ENCODE measurements at regions not wholly inside any gene's neighbourhood (a gene's known extent, or its start where the extent isn't known, plus 50 kb on each side); places are given as distances from the start of the nearest gene placed in this dataset.

GRCh38 chr20:10853176-10853575, 179.4 kb upstream of the JAG1 start:
- TF ChIP-seq, protein P1, sequence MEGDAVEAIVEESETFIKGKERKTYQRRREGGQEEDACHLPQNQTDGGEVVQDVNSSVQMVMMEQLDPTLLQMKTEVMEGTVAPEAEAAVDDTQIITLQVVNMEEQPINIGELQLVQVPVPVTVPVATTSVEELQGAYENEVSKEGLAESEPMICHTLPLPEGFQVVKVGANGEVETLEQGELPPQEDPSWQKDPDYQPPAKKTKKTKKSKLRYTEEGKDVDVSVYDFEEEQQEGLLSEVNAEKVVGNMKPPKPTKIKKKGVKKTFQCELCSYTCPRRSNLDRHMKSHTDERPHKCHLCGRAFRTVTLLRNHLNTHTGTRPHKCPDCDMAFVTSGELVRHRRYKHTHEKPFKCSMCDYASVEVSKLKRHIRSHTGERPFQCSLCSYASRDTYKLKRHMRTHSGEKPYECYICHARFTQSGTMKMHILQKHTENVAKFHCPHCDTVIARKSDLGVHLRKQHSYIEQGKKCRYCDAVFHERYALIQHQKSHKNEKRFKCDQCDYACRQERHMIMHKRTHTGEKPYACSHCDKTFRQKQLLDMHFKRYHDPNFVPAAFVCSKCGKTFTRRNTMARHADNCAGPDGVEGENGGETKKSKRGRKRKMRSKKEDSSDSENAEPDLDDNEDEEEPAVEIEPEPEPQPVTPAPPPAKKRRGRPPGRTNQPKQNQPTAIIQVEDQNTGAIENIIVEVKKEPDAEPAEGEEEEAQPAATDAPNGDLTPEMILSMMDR (IDR thresholded peaks at IDR 0.05; ENCODE audit: insufficient read depth, low read length, poor library complexity, severe bottlenecking), result no peak
- no peaks in the 10 kb centered on the region for H3K36me3 ChIP-seq (ENCODE audit: control insufficient read depth, insufficient read depth, low read length)
- H3K4me3 ChIP-seq (ENCODE audit: low read depth, low read length), result no peak overlapping the region
- H3K27me3 ChIP-seq (ENCODE audit: control insufficient read depth, insufficient read depth, low read length), result no peaks in the 10 kb centered on the region
- no peak for DNase-seq (ENCODE audit: low read depth)

DNA sequence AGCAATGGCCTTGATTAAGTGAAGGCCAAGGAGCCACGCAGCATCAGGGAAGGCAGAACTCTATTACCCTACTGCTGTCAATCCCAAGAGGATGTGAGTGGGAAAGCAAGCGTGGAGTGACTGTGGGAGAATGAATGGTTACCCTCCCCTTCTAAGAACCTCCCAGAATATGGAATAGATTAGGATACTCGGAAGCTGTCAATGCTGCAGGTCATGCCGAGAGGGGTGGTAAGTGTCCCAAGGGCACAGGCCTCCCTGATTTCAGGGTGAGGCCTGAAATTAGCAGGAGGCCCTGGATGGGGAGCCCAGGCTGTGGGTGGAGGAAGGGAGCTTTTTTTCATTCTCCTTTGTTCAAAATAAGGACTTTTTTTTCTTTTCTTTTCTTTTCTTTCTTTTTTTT, 179.9 kb upstream of the JAG1 start:
- Histone ChIP-seq H3K27me3 (ENCODE audit: control insufficient read depth, insufficient read depth, low read length) (no peaks in the 10 kb centered on the region), H3K36me3 (ENCODE audit: control insufficient read depth, insufficient read depth, low read length) (no peaks in the 10 kb centered on the region), H3K4me3 (ENCODE audit: low read depth, low read length) (no peak overlapping the region)
- TF ChIP-seq, protein P1 (IDR thresholded peaks at IDR 0.05; ENCODE audit: insufficient read depth, low read length, poor library complexity, severe bottlenecking), result no peak
- DNase-seq (ENCODE audit: low read depth), result no peak

GRCh38 chr20:10854976-10855375, 181.2 kb upstream of the JAG1 start:
- no peak for DNase-seq (ENCODE audit: low read depth)
- Histone ChIP-seq H3K4me3 (ENCODE audit: low read depth, low read length) (no peak overlapping the region), H3K27me3 (ENCODE audit: control insufficient read depth, insufficient read depth, low read length) (no peaks in the 10 kb centered on the region), H3K36me3 (ENCODE audit: control insufficient read depth, insufficient read depth, low read length) (no peaks in the 10 kb centered on the region)
- TF ChIP-seq, protein P1 (IDR thresholded peaks at IDR 0.05; ENCODE audit: insufficient read depth, low read length, poor library complexity, severe bottlenecking), result no peak

DNA sequence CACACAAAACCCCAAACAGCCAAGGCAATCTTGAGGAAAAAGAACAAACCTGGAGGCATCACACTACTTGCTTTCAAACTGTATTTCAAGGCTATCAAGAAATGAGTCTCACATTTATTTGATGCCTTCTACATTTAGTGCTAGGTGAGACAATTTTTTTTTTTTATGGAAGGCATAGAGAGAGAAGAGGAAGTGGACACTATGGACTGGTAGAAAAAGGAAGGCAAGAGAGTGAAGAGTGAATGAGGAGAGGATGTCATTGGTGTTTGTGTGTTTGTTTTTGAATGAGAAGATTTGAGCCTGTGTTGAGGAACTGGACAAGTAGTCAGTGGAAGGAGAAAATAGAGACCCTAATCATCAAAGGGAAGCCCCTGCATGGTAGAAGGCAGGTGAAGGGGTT, 182.0 kb upstream of the JAG1 start:
- DNase-seq (ENCODE audit: low read depth), result no peak
- Histone ChIP-seq H3K36me3 (ENCODE audit: control insufficient read depth, insufficient read depth, low read length) (no peaks in the 10 kb centered on the region), H3K27me3 (ENCODE audit: control insufficient read depth, insufficient read depth, low read length) (no peaks in the 10 kb centered on the region), H3K4me3 (ENCODE audit: low read depth, low read length) (no peak overlapping the region)
- TF ChIP-seq, protein P1 (IDR thresholded peaks at IDR 0.05; ENCODE audit: insufficient read depth, low read length, poor library complexity, severe bottlenecking), result no peak

- H3K4me3 ChIP-seq (ENCODE audit: low read depth, low read length), result no peak overlapping the region
- H3K27me3 ChIP-seq (ENCODE audit: control insufficient read depth, insufficient read depth, low read length), result no peaks in the 10 kb centered on the region
- no peak for DNase-seq (ENCODE audit: low read depth)
- no peaks in the 10 kb centered on the region for H3K36me3 ChIP-seq (ENCODE audit: control insufficient read depth, insufficient read depth, low read length)
- TF ChIP-seq, protein P1 (IDR thresholded peaks at IDR 0.05; ENCODE audit: insufficient read depth, low read length, poor library complexity, severe bottlenecking), result no peak
Measured at GRCh38 chr20:10856237-10857015, 182.6 kb upstream of the JAG1 start.
